GM23338 (cell line): ENCODE measurements at regions not wholly inside any gene's neighbourhood (a gene's known extent, or its start where the extent isn't known, plus 50 kb on each side); places are given as distances from the start of the nearest gene placed in this dataset.

Experiments
- ATAC-seq: fragments of 200-7000 bp; cut with Tn5 transposase; 3 replicates; pipeline ENCODE4 v1.9.1; 2020
- DNase-seq: peaks from one replicate; pipeline ENCODE4 v3.0.0-alpha.2; 2015; ENCODE audit warnings: low spot score
- H2AFZ ChIP-seq: fragments of 200-600 bp; sonication (generic); 2 replicates; pipeline ENCODE4 v1.8.0; 2016; ENCODE audit warnings: antibody characterized with exemption, mild to moderate bottlenecking, moderate library complexity
- H3F3A ChIP-seq: fragments of 200-600 bp; sonication (generic); replicated peaks from 2 replicates; pipeline ENCODE4 v1.8.0; 2017; ENCODE audit warnings: antibody characterized with exemption, mixed run types, low read depth
- H3K27ac ChIP-seq: fragments of 200-600 bp; sonication (generic); 2 replicates; pipeline ENCODE4 v1.6.1; 2016; ENCODE audit warnings: low read depth
- H3K27me3 ChIP-seq: fragments of 200-600 bp; sonication (generic); 2 replicates; pipeline ENCODE4 v1.8.0; 2016; ENCODE audit warnings: mild to moderate bottlenecking, mixed run types, moderate library complexity; ENCODE audit not compliant: insufficient read depth
- H3K36me3 ChIP-seq: fragments of 200-600 bp; sonication (generic); 2 replicates; pipeline ENCODE4 v1.8.0; 2016; ENCODE audit warnings: mild to moderate bottlenecking; ENCODE audit not compliant: insufficient read depth
- H3K4me1 ChIP-seq: fragments of 200-600 bp; sonication (generic); 2 replicates; pipeline ENCODE4 v1.8.0; 2016; ENCODE audit warnings: mild to moderate bottlenecking, moderate library complexity; ENCODE audit not compliant: insufficient read depth
- H3K4me2 ChIP-seq: fragments of 200-600 bp; sonication (generic); 2 replicates; pipeline ENCODE4 v1.7.1; 2017; ENCODE audit warnings: mixed run types
- H3K4me3 ChIP-seq: fragments of 200-600 bp; sonication (generic); 2 replicates; pipeline ENCODE4 v1.6.1; 2016; ENCODE audit warnings: mixed run types
- H3K79me2 ChIP-seq: fragments of 200-600 bp; sonication (generic); replicated peaks from 2 replicates; pipeline ENCODE4 v1.8.0; 2017; ENCODE audit warnings: mild to moderate bottlenecking; ENCODE audit not compliant: insufficient read depth
- H3K9me2 ChIP-seq: fragments of 200-600 bp; sonication (generic); 2 replicates; pipeline ENCODE4 v1.8.0; 2017; ENCODE audit not compliant: insufficient read depth
- H4K20me1 ChIP-seq: fragments of 200-600 bp; sonication (generic); replicated peaks from 2 replicates; pipeline ENCODE4 v1.8.0; 2017; ENCODE audit warnings: mild to moderate bottlenecking; ENCODE audit not compliant: insufficient read depth
- H3K27ac Mint-ChIP-seq: 2 replicates; pipeline ENCODE4 v1.8.0; 2020; ENCODE audit warnings: inconsistent platforms, mild to moderate bottlenecking, moderate library complexity, mixed read lengths
- H3K27me3 Mint-ChIP-seq: 3 replicates; pipeline ENCODE4 v1.8.0; 2022; ENCODE audit warnings: low read depth, mild to moderate bottlenecking, moderate library complexity, mixed read lengths, inconsistent platforms; ENCODE audit not compliant: insufficient read depth, poor library complexity
- H3K36me3 Mint-ChIP-seq: 3 replicates; pipeline ENCODE4 v1.8.0; 2021; ENCODE audit warnings: low read depth, mild to moderate bottlenecking, inconsistent platforms, moderate library complexity, mixed read lengths
- H3K4me1 Mint-ChIP-seq: 3 replicates; pipeline ENCODE4 v1.8.0; 2020; ENCODE audit warnings: mild to moderate bottlenecking, inconsistent platforms, mixed read lengths
- H3K4me3 Mint-ChIP-seq: 3 replicates; pipeline ENCODE4 v1.8.0; 2021; ENCODE audit warnings: moderate library complexity, mild to moderate bottlenecking, inconsistent platforms, mixed read lengths
- H3K9me3 Mint-ChIP-seq: 3 replicates; pipeline ENCODE4 v1.8.0; 2020; ENCODE audit warnings: moderate library complexity, mild to moderate bottlenecking, inconsistent platforms, mixed read lengths
- CREB1 ChIP-seq: fragments of 250-450 bp; sonication (Bioruptor Pico); IDR thresholded peaks from 2 replicates; pipeline ENCODE4 v1.5.0; 2020; ENCODE audit warnings: low read depth, mild to moderate bottlenecking, moderate library complexity
- EZH2phosphoT487 ChIP-seq: fragments of 200-600 bp; sonication (generic); IDR thresholded peaks from one replicate; pipeline ENCODE4 v1.8.1; 2018; ENCODE audit warnings: antibody characterized with exemption; ENCODE audit not compliant: unreplicated experiment
- JUNB ChIP-seq: IDR thresholded peaks from one replicate; pipeline ENCODE4 v1.6.1; 2016; ENCODE audit warnings: antibody characterized with exemption; ENCODE audit not compliant: unreplicated experiment
- NANOG ChIP-seq: IDR thresholded peaks from 2 replicates; pipeline ENCODE4 v1.6.1; 2016; ENCODE audit warnings: antibody characterized with exemption, borderline replicate concordance
- POLR2AphosphoS5 ChIP-seq: IDR thresholded peaks from 2 replicates; pipeline ENCODE4 v1.6.1; 2016; ENCODE audit warnings: antibody characterized with exemption, low read depth
- STAT1 ChIP-seq: IDR thresholded peaks from one replicate; pipeline ENCODE4 v1.6.1; 2016; ENCODE audit warnings: antibody characterized with exemption; ENCODE audit not compliant: unreplicated experiment
- ZNF114 ChIP-seq: fragments of 250-450 bp; sonication (Bioruptor Pico); IDR thresholded peaks from 2 replicates; pipeline ENCODE4 v1.5.0; 2020; ENCODE audit warnings: mild to moderate bottlenecking, moderate library complexity
- ZNF331 ChIP-seq: fragments of 250-450 bp; sonication (Bioruptor Pico); IDR thresholded peaks from 2 replicates; pipeline ENCODE4 v1.5.0; 2020; ENCODE audit warnings: low read depth, mild to moderate bottlenecking, moderate library complexity
- ZNF462 ChIP-seq: fragments of 250-450 bp; sonication (Bioruptor Pico); IDR thresholded peaks from 2 replicates; pipeline ENCODE4 v1.5.0; 2020; ENCODE audit warnings: mild to moderate bottlenecking, moderate library complexity
- TF ChIP-seq, protein P1 (sequence below): IDR thresholded peaks from one replicate; pipeline ENCODE4 v1.6.1; 2018; ENCODE audit warnings: antibody characterized with exemption; ENCODE audit not compliant: unreplicated experiment
- TF ChIP-seq, protein P2 (sequence below): IDR thresholded peaks from 2 replicates; pipeline ENCODE4 v1.6.1; 2016; ENCODE audit warnings: antibody characterized with exemption

- Histone ChIP-seq H3K79me2 (no peaks in the 10 kb centered on the region), H3K27ac (no peak overlapping the region), H2AFZ (peak overlapping the region; percentile 48), H3K36me3 (no peaks in the 10 kb centered on the region), H3K4me2 (no peak overlapping the region), H3F3A (no peaks in the 10 kb centered on the region), H3K27me3 (no peaks in the 10 kb centered on the region), H3K4me1 (peaks cover 16% of the 10 kb centered on the region), H4K20me1 (no peaks in the 10 kb centered on the region), H3K9me2 (peaks cover 9% of the 10 kb centered on the region; the same call in 1 of the 2 replicates), H3K4me3 (no peak overlapping the region)
- no peaks in the 10 kb centered on the region for H3K36me3 Mint-ChIP-seq
- no peak for TF ChIP-seq ZNF462 (CRISPR knock-in tag)
- TF ChIP-seq POLR2AphosphoS5, result no peak
- no peak for TF ChIP-seq JUNB
- TF ChIP-seq NANOG, result no peak
- TF ChIP-seq CREB1 (CRISPR knock-in tag), result no peak
- no peak for TF ChIP-seq EZH2phosphoT487
- TF ChIP-seq ZNF114, result no peak
- no peak for TF ChIP-seq STAT1
- TF ChIP-seq ZNF331 (CRISPR knock-in tag), result no peak
- TF ChIP-seq, protein P1, sequence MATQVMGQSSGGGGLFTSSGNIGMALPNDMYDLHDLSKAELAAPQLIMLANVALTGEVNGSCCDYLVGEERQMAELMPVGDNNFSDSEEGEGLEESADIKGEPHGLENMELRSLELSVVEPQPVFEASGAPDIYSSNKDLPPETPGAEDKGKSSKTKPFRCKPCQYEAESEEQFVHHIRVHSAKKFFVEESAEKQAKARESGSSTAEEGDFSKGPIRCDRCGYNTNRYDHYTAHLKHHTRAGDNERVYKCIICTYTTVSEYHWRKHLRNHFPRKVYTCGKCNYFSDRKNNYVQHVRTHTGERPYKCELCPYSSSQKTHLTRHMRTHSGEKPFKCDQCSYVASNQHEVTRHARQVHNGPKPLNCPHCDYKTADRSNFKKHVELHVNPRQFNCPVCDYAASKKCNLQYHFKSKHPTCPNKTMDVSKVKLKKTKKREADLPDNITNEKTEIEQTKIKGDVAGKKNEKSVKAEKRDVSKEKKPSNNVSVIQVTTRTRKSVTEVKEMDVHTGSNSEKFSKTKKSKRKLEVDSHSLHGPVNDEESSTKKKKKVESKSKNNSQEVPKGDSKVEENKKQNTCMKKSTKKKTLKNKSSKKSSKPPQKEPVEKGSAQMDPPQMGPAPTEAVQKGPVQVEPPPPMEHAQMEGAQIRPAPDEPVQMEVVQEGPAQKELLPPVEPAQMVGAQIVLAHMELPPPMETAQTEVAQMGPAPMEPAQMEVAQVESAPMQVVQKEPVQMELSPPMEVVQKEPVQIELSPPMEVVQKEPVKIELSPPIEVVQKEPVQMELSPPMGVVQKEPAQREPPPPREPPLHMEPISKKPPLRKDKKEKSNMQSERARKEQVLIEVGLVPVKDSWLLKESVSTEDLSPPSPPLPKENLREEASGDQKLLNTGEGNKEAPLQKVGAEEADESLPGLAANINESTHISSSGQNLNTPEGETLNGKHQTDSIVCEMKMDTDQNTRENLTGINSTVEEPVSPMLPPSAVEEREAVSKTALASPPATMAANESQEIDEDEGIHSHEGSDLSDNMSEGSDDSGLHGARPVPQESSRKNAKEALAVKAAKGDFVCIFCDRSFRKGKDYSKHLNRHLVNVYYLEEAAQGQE, result no peak
- TF ChIP-seq, protein P2, sequence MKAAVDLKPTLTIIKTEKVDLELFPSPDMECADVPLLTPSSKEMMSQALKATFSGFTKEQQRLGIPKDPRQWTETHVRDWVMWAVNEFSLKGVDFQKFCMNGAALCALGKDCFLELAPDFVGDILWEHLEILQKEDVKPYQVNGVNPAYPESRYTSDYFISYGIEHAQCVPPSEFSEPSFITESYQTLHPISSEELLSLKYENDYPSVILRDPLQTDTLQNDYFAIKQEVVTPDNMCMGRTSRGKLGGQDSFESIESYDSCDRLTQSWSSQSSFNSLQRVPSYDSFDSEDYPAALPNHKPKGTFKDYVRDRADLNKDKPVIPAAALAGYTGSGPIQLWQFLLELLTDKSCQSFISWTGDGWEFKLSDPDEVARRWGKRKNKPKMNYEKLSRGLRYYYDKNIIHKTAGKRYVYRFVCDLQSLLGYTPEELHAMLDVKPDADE, result no peak
- peaks cover 24% of the 10 kb centered on the region for H3K4me1 Mint-ChIP-seq
- no peak overlapping the region for H3K4me3 Mint-ChIP-seq
- no peaks in the 10 kb centered on the region for H3K27me3 Mint-ChIP-seq
- DNase-seq, result peak; percentile 24
- no peak overlapping the region for H3K27ac Mint-ChIP-seq
- H3K9me3 Mint-ChIP-seq, result no peaks in the 10 kb centered on the region
- peak; percentile 71 for ATAC-seq
Observed at GRCh38 chr18:44564922-44565321, 115.8 kb upstream of the SETBP1 start.
